Adrenal gland (tissue), 9 donors: ENCODE measurements at regions not wholly inside any gene's neighbourhood (a gene's known extent, or its start where the extent isn't known, plus 50 kb on each side); places are given as distances from the start of the nearest gene placed in this dataset.

Experiments
- DNase-seq, 7 donors: peaks; one replicate each; pipeline ENCODE4 v3.0.0-alpha.2; 2019 to 2020
- H3K27ac ChIP-seq, 5 donors: fragments of 200-600 bp; sonication (generic) in 4 of 5; 1 replicate in 3 of 5; 2 replicates in 2 of 5; pipeline versions ENCODE4 v1.5.1 to v1.8.0; 2016 to 2020; ENCODE audit warnings: mild to moderate bottlenecking in 1 of 5
- H3K27me3 ChIP-seq: fragments of 200-600 bp; 2 replicates; pipeline ENCODE4 v1.8.0; 2021
- H3K36me3 ChIP-seq, 2 donors: fragments of 200-600 bp; replicated peaks in 1 of 2; 1 replicate in 1 of 2; 2 replicates in 1 of 2; pipeline versions ENCODE4 v1.5.1 to v1.8.0; 2018 to 2022
- H3K4me1 ChIP-seq, 2 donors: fragments of 200-600 bp; replicated peaks in 1 of 2; 1 replicate in 1 of 2; 2 replicates in 1 of 2; pipeline versions ENCODE4 v1.5.1 to v1.8.0; 2018 to 2021
- H3K4me3 ChIP-seq, 4 donors: fragments of 200-600 bp; sonication (generic) in 3 of 4; one replicate each; pipeline ENCODE4 v1.5.1; 2016 to 2018
- H3K9me3 ChIP-seq, 3 donors: fragments of 200-600 bp; sonication (generic) in 1 of 3; replicated peaks in 1 of 3; 1 replicate in 2 of 3; 2 replicates in 1 of 3; pipeline versions ENCODE4 v1.5.1 to v1.8.0; 2016 to 2021
- POLR2A ChIP-seq, 2 donors: fragments of 450-650 bp; IDR thresholded peaks; one replicate each; pipeline ENCODE4 v1.6.1; 2017; ENCODE audit warnings: antibody characterized with exemption in 2 of 2, mild to moderate bottlenecking in 2 of 2, moderate library complexity in 1 of 2
- WGBS, 4 donors: extraction: QIAGEN DNeasy Blood & Tissue Kit in 2 of 4; methylation state at CpG; one replicate each; pipeline versions ENCODE4 v1.1.5 to v1.1.7; 2013 to 2017; 5-methylcytosine and 5-hydroxymethylcytosine counted together
- intact Hi-C, 2 donors: fragments of 100-400 bp; cut with DNase I; formaldehyde crosslinking; loops; one replicate each; pipeline versions ENCODE4 v1.14.1 to v1.15.0; 2022 to 2023
- TF ChIP-seq, protein P1 (sequence below), 6 experiments: fragments of 450-650 bp in 4 of 6; fragments of 200-600 bp in 2 of 6; sonication (generic) in 1 of 6; IDR thresholded peaks; 1 replicate in 5 of 6; 2 replicates in 1 of 6; pipeline versions ENCODE4 v1.5.1 to v1.8.0; 2016 to 2021; ENCODE audit warnings: antibody characterized with exemption in 6 of 6, mild to moderate bottlenecking in 2 of 6, moderate library complexity in 1 of 6
- donor health status: healthy with polysubstance abuse.
- donor health status: Bipolar disorder and iron deficiency.
- donor health status: DM: yes; HTN: yes; CAD: no.
- donor health status: DM: no; HTN: no; CAD: no.
- donor health status: DM: no; HTN: no; CAD: no.

DNA sequence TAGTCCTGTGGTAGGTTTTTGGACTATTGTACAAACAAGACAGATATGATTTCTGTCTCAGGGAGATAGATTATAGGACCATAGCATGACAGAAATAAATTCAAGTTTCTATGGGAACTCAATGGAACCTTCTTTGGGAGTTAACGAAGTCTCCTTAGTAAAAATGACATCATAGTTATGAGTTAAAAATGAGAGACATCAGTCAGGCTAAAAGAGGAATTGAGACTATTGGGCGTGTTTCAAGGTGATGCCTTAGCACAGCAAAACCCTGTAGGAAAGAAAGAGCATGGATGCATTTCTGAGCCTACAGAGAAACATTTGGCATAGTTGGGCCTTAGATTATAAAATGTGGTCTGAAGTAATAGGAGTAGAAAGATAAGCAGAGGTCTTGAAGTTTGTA lies 1909.1 kb upstream of the PCDH7 start:
- Histone ChIP-seq H3K4me1 (no peaks in the 10 kb centered on the region), H3K4me3 (no peak overlapping the region), H3K27ac (no peak overlapping the region), H3K27me3 (no peaks in the 10 kb centered on the region), H3K36me3 (no peaks in the 10 kb centered on the region), H3K9me3 (peaks cover 0 to 7% (median 0%) of the 10 kb centered on the region in 3 donors)
- WGBS, 4 donors, result 69 to 84% (median 76%) methylated on average over 2 of the region's 2 CpGs
- TF ChIP-seq, protein P1, sequence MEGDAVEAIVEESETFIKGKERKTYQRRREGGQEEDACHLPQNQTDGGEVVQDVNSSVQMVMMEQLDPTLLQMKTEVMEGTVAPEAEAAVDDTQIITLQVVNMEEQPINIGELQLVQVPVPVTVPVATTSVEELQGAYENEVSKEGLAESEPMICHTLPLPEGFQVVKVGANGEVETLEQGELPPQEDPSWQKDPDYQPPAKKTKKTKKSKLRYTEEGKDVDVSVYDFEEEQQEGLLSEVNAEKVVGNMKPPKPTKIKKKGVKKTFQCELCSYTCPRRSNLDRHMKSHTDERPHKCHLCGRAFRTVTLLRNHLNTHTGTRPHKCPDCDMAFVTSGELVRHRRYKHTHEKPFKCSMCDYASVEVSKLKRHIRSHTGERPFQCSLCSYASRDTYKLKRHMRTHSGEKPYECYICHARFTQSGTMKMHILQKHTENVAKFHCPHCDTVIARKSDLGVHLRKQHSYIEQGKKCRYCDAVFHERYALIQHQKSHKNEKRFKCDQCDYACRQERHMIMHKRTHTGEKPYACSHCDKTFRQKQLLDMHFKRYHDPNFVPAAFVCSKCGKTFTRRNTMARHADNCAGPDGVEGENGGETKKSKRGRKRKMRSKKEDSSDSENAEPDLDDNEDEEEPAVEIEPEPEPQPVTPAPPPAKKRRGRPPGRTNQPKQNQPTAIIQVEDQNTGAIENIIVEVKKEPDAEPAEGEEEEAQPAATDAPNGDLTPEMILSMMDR (IDR thresholded peaks at IDR 0.05), result no peak
- TF ChIP-seq POLR2A (IDR thresholded peaks at IDR 0.05), result no peak
- intact Hi-C loops, result no loop called here
- DNase-seq, result no peak

DNA sequence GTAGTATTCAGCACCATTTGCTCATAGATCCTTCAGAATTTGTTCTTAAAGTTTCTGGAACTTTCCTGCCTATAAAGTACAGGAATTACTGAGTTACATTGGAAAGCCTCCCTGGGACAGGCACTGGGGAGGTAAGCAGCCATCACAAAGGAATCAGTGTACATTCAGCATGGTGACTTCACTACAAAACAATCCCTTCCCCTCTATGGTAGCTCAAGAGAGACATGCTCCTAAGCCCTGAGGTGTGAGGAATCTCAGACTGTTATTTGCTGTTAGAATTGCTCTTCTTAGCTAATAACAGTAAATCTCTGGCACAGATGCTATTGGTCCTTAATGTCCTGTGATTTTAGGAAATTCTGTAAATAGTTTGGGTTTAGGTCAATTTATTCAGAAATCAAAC lies 1898.0 kb upstream of the PCDH7 start:
- Histone ChIP-seq H3K9me3 (no peaks in the 10 kb centered on the region), H3K27me3 (no peaks in the 10 kb centered on the region), H3K36me3 (no peaks in the 10 kb centered on the region), H3K27ac (no peak overlapping the region), H3K4me3 (no peak overlapping the region), H3K4me1 (no peaks in the 10 kb centered on the region)
- DNase-seq, result no peak
- TF ChIP-seq, protein P1 (IDR thresholded peaks at IDR 0.05), result no peak
- TF ChIP-seq POLR2A (IDR thresholded peaks at IDR 0.05), result no peak
- intact Hi-C loops, result no loop called here

DNA sequence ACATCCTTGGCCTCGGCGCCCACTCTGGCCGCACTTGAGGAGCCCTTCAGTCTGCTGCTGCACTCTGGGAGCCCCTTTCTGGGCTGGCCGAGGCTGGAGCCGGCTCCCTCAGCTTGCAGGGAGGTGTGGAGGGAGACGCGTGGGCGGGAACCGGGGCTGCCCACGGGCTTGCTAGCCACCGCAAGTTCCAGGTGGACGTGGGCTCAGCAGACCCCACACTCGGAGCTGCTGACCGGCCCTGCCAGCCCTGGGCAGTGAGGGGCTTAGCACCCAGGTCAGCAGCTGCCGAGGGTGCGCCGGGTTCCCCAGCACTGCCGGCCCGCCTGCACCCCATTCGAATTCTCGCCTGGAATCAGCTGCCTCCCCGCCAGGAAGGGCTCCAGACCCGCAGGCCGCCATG lies 1892.3 kb upstream of the PCDH7 start:
- TF ChIP-seq, protein P1 (IDR thresholded peaks at IDR 0.05), result no peak
- TF ChIP-seq POLR2A (IDR thresholded peaks at IDR 0.05), result no peak
- DNase-seq, result no peak
- 90 to 100% (median 92%) methylated on average over 5 to 24 of the region's 24 CpGs for WGBS, 4 donors
- Histone ChIP-seq H3K4me1 (no peaks in the 10 kb centered on the region), H3K27ac (no peak overlapping the region), H3K9me3 (no peaks in the 10 kb centered on the region), H3K4me3 (no peak overlapping the region), H3K27me3 (no peaks in the 10 kb centered on the region), H3K36me3 (no peaks in the 10 kb centered on the region)
- intact Hi-C loops, result no loop called here

DNA sequence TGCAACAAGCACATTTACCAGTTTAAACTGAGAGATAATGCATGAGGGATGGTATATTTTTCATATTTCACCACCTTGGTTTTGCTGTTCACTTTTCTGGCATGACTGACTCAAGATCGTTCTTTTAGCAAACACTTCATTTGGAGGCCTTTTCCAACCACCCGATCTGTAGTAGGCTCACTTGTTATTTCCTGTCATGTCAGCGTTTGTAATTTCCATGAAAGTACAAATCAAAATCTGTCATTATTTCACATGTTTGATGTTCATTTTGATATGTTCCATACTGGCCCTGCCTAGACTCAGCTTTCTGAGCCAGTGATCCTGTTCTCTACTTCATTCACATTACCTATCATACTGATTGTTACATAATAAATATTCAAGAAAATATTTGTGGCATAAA lies 1888.3 kb upstream of the PCDH7 start:
- intact Hi-C loops, result no loop called here
- Histone ChIP-seq H3K27ac (no peak overlapping the region), H3K9me3 (no peaks in the 10 kb centered on the region), H3K36me3 (no peaks in the 10 kb centered on the region), H3K4me3 (no peak overlapping the region), H3K27me3 (no peaks in the 10 kb centered on the region), H3K4me1 (no peaks in the 10 kb centered on the region)
- TF ChIP-seq, protein P1 (IDR thresholded peaks at IDR 0.05), result no peak
- TF ChIP-seq POLR2A (IDR thresholded peaks at IDR 0.05), result no peak
- WGBS, 4 donors, result 64 to 75% (median 68%) methylated on average over 3 of the region's 3 CpGs
- DNase-seq, result no peak
